Loucy (cell line): ENCODE measurements at regions not wholly inside any gene's neighbourhood (a gene's known extent, or its start where the extent isn't known, plus 50 kb on each side); places are given as distances from the start of the nearest gene placed in this dataset.

Experiments
- CTCF ChIP-seq: fragments of 200-600 bp; sonication (generic); conservative IDR thresholded peaks from 2 replicates; pipeline ENCODE4 v1.5.1; 2014; ENCODE audit warnings: mild to moderate bottlenecking, antibody characterized with exemption, low read length
- EZH2phosphoT487 ChIP-seq: fragments of 200-600 bp; IDR thresholded peaks from 2 replicates; pipeline ENCODE4 v1.6.1; 2018; ENCODE audit warnings: antibody characterized with exemption, mild to moderate bottlenecking, moderate library complexity, borderline replicate concordance

GRCh38 chr2:64402876-64403275 lies 51.1 kb upstream of the LGALSL start:
- no peak for TF ChIP-seq CTCF
- TF ChIP-seq EZH2phosphoT487, result no peak
